ENCODE measurements at regions not wholly inside any gene's neighbourhood (a gene's known extent, or its start where the extent isn't known, plus 50 kb on each side); places are given as distances from the start of the nearest gene placed in this dataset.

- no peak for DNase-seq
Observed at GRCh38 chr3:148238421-148238821, 459.3 kb upstream of the AGTR1 start.

- no peak for DNase-seq
Observed at GRCh38 chr3:148240351-148240750, 457.4 kb upstream of the AGTR1 start.

GRCh38 chr3:148243609-148244008 lies 454.1 kb upstream of the AGTR1 start:
- DNase-seq = no peak

- DNase-seq = no peak
Observed at GRCh38 chr3:148246291-148246923, 451.3 kb upstream of the AGTR1 start.

- no peak for DNase-seq
Observed at GRCh38 chr3:148253713-148254112, 444.0 kb upstream of the AGTR1 start.

GRCh38 chr3:148254402-148254801 lies 443.3 kb upstream of the AGTR1 start:
- DNase-seq = no peak

- no peak for DNase-seq
Observed at GRCh38 chr3:148255981-148256969, 441.4 kb upstream of the AGTR1 start.

GRCh38 chr3:148262980-148263379 lies 434.7 kb upstream of the AGTR1 start:
- DNase-seq = no peak

- no peak for DNase-seq
Observed at GRCh38 chr3:148265841-148266240, 431.9 kb upstream of the AGTR1 start.

GRCh38 chr3:148266341-148266740 lies 431.4 kb upstream of the AGTR1 start:
- DNase-seq = no peak

GRCh38 chr3:148269816-148270215 lies 427.9 kb upstream of the AGTR1 start:
- DNase-seq = no peak

- DNase-seq = no peak
Observed at GRCh38 chr3:148280623-148281242, 417.0 kb upstream of the AGTR1 start.

GRCh38 chr3:148289159-148289558 lies 408.5 kb upstream of the AGTR1 start:
- DNase-seq = no peak

- no peak for DNase-seq
Observed at GRCh38 chr3:148297013-148297412, 400.7 kb upstream of the AGTR1 start.

GRCh38 chr3:148307443-148307843 lies 390.3 kb upstream of the AGTR1 start:
- no peak for DNase-seq

- peak; percentile 76 for DNase-seq
Observed at GRCh38 chr3:148309390-148310035, 388.2 kb upstream of the AGTR1 start.

- DNase-seq = no peak
Observed at GRCh38 chr3:148315756-148316155, 381.9 kb upstream of the AGTR1 start.

- no peak for DNase-seq
Observed at GRCh38 chr3:148318240-148318639, 379.5 kb upstream of the AGTR1 start.

- DNase-seq = no peak
Observed at GRCh38 chr3:148319161-148319915, 378.4 kb upstream of the AGTR1 start.

- DNase-seq = no peak
Observed at GRCh38 chr3:148319960-148320359, 377.7 kb upstream of the AGTR1 start.

- DNase-seq = no peak
Observed at GRCh38 chr3:148329481-148330235, 368.0 kb upstream of the AGTR1 start.

GRCh38 chr3:148330542-148330941 lies 367.2 kb upstream of the AGTR1 start:
- DNase-seq = no peak
